ENCODE measurements at regions not wholly inside any gene's neighbourhood (a gene's known extent, or its start where the extent isn't known, plus 50 kb on each side); places are given as distances from the start of the nearest gene placed in this dataset.

GRCh38 chr13:63481334-63481733 lies 2065.7 kb upstream of the PCDH20 start:
- DNase-seq (ENCODE audit: low spot score) (no peak), ATAC-seq (no peak; the same call in 1 of the 2 replicates)
- no peak overlapping the region for H3K27ac Mint-ChIP-seq
- H3K27me3 Mint-ChIP-seq (ENCODE audit: low read depth), result no peaks in the 10 kb centered on the region
- no peak overlapping the region for H3K4me3 Mint-ChIP-seq
- peaks cover 14% of the 10 kb centered on the region for H3K9me3 Mint-ChIP-seq
- no peaks in the 10 kb centered on the region for H3K36me3 Mint-ChIP-seq
- ChIA-PET POLR2A (no interaction called here), CTCF (no interaction called here)
- TF ChIP-seq, protein P1, sequence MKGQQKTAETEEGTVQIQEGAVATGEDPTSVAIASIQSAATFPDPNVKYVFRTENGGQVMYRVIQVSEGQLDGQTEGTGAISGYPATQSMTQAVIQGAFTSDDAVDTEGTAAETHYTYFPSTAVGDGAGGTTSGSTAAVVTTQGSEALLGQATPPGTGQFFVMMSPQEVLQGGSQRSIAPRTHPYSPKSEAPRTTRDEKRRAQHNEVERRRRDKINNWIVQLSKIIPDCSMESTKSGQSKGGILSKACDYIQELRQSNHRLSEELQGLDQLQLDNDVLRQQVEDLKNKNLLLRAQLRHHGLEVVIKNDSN (CRISPR knock-in tag; IDR thresholded peaks at IDR 0.05), result no peak
- TF ChIP-seq TCF7 (CRISPR knock-in tag; IDR thresholded peaks at IDR 0.05; ENCODE audit: low read depth) (no peak), MLX (CRISPR knock-in tag; IDR thresholded peaks at IDR 0.05) (no peak), GABPB1 (CRISPR knock-in tag; IDR thresholded peaks at IDR 0.05) (no peak)
- no peaks in the 10 kb centered on the region for H3K4me1 Mint-ChIP-seq

GRCh38 chr13:63472711-63473110 lies 2057.1 kb upstream of the PCDH20 start:
- Mint-ChIP-seq H3K4me3 (no peak overlapping the region), H3K4me1 (no peaks in the 10 kb centered on the region), H3K36me3 (no peaks in the 10 kb centered on the region), H3K27me3 (ENCODE audit: low read depth) (no peaks in the 10 kb centered on the region), H3K9me3 (no peaks in the 10 kb centered on the region), H3K27ac (no peak overlapping the region)
- DNase-seq (ENCODE audit: low spot score), result no peak
- POLR2A ChIA-PET, result no interaction called here
- TF ChIP-seq SP1 (CRISPR knock-in tag; conservative IDR thresholded peaks at IDR 0.05) (no peak), FOXP4 (CRISPR knock-in tag; IDR thresholded peaks at IDR 0.05) (no peak), CBFB (CRISPR knock-in tag; IDR thresholded peaks at IDR 0.05; ENCODE audit: low read depth) (no peak), ZNF423 (CRISPR knock-in tag; IDR thresholded peaks at IDR 0.05) (no peak), ZNF317 (CRISPR knock-in tag; IDR thresholded peaks at IDR 0.05; ENCODE audit: borderline replicate concordance, low read depth) (no peak), ZNF396 (CRISPR knock-in tag; IDR thresholded peaks at IDR 0.05; ENCODE audit: borderline replicate concordance) (no peak), OVOL2 (CRISPR knock-in tag; IDR thresholded peaks at IDR 0.05; ENCODE audit: borderline replicate concordance) (no peak), PRDM15 (CRISPR knock-in tag; IDR thresholded peaks at IDR 0.05) (no peak), ETV6 (CRISPR knock-in tag; IDR thresholded peaks at IDR 0.05) (no peak), PRRX2 (CRISPR knock-in tag; IDR thresholded peaks at IDR 0.05) (no peak), JUN (CRISPR knock-in tag; IDR thresholded peaks at IDR 0.05) (no peak), MYBL2 (CRISPR knock-in tag; IDR thresholded peaks at IDR 0.05) (no peak), NFYB (CRISPR knock-in tag; conservative IDR thresholded peaks at IDR 0.05; ENCODE audit: low read depth) (no peak), NFATC4 (CRISPR knock-in tag; IDR thresholded peaks at IDR 0.05) (no peak)
- TF ChIP-seq, protein P2, sequence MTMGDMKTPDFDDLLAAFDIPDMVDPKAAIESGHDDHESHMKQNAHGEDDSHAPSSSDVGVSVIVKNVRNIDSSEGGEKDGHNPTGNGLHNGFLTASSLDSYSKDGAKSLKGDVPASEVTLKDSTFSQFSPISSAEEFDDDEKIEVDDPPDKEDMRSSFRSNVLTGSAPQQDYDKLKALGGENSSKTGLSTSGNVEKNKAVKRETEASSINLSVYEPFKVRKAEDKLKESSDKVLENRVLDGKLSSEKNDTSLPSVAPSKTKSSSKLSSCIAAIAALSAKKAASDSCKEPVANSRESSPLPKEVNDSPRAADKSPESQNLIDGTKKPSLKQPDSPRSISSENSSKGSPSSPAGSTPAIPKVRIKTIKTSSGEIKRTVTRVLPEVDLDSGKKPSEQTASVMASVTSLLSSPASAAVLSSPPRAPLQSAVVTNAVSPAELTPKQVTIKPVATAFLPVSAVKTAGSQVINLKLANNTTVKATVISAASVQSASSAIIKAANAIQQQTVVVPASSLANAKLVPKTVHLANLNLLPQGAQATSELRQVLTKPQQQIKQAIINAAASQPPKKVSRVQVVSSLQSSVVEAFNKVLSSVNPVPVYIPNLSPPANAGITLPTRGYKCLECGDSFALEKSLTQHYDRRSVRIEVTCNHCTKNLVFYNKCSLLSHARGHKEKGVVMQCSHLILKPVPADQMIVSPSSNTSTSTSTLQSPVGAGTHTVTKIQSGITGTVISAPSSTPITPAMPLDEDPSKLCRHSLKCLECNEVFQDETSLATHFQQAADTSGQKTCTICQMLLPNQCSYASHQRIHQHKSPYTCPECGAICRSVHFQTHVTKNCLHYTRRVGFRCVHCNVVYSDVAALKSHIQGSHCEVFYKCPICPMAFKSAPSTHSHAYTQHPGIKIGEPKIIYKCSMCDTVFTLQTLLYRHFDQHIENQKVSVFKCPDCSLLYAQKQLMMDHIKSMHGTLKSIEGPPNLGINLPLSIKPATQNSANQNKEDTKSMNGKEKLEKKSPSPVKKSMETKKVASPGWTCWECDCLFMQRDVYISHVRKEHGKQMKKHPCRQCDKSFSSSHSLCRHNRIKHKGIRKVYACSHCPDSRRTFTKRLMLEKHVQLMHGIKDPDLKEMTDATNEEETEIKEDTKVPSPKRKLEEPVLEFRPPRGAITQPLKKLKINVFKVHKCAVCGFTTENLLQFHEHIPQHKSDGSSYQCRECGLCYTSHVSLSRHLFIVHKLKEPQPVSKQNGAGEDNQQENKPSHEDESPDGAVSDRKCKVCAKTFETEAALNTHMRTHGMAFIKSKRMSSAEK (CRISPR knock-in tag; IDR thresholded peaks at IDR 0.05; ENCODE audit: borderline replicate concordance), result no peak
- TF ChIP-seq, protein P3, sequence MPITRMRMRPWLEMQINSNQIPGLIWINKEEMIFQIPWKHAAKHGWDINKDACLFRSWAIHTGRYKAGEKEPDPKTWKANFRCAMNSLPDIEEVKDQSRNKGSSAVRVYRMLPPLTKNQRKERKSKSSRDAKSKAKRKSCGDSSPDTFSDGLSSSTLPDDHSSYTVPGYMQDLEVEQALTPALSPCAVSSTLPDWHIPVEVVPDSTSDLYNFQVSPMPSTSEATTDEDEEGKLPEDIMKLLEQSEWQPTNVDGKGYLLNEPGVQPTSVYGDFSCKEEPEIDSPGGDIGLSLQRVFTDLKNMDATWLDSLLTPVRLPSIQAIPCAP (CRISPR knock-in tag; IDR thresholded peaks at IDR 0.05), result no peak
- no peak for ATAC-seq
- CTCF ChIA-PET, result no interaction called here
